ENCODE measurements at regions not wholly inside any gene's neighbourhood (a gene's known extent, or its start where the extent isn't known, plus 50 kb on each side); places are given as distances from the start of the nearest gene placed in this dataset.

- TF ChIP-seq CTCF (IDR thresholded peaks at IDR 0.05): no peak
- no peak for TF ChIP-seq POLR2A (IDR thresholded peaks at IDR 0.05)
Observed at GRCh38 chr7:79590391-79590790, 136.9 kb upstream of the MAGI2 start.

Data from right lobe of liver (tissue), 4 donors.